ENCODE measurements at regions not wholly inside any gene's neighbourhood (a gene's known extent, or its start where the extent isn't known, plus 50 kb on each side); places are given as distances from the start of the nearest gene placed in this dataset.

GRCh38 chr7:106165337-106165736 lies 53.2 kb upstream of the SYPL1 start:
- ATAC-seq (peak in 3 of 4 donors; percentile 25 to 59 (median 53)), DNase-seq (no peak)
- Histone ChIP-seq H3K4me3 (no peak overlapping the region), H3K9me3 (peaks cover 0 to 16% (median 9%) of the 10 kb centered on the region in 12 donors), H3K4me1 (peaks cover 0 to 22% (median 4%) of the 10 kb centered on the region in 12 donors), H3K36me3 (no peaks in the 10 kb centered on the region), H3K27ac (no peak overlapping the region), H3K27me3 (no peaks in the 10 kb centered on the region)
- 49 to 69% (median 54%) methylated on average over 2 of the region's 2 CpGs for WGBS, 4 donors
- intact Hi-C loops (cut with DNase I) = loop anchor here in 5 of 10 donors (5.0 to 10.0 kb wide), 3 partner anchors 401 to 513 kb away; no protein-coding TSS in a partner anchor
- TF ChIP-seq CTCF (IDR thresholded peaks at IDR 0.05) = no peak
- no peak for TF ChIP-seq POLR2A (IDR thresholded peaks at IDR 0.05)

GRCh38 chr7:106163257-106163656 lies 51.1 kb upstream of the SYPL1 start:
- no peaks in the 10 kb centered on the region for H3K36me3 ChIP-seq
- H3K4me3 ChIP-seq = no peak overlapping the region
- TF ChIP-seq CTCF (IDR thresholded peaks at IDR 0.05) (no peak), POLR2A (IDR thresholded peaks at IDR 0.05) (no peak)
- H3K27me3 ChIP-seq = no peaks in the 10 kb centered on the region
- no peak for DNase-seq
- no peak for ATAC-seq
- H3K9me3 ChIP-seq = peaks cover 0 to 27% (median 9%) of the 10 kb centered on the region in 12 donors
- intact Hi-C loops (cut with DNase I) = loop anchor here in 4 of 10 donors (10.0 kb wide), 2 partner anchors 398 to 508 kb away; no protein-coding TSS in a partner anchor
- peaks cover 0 to 22% (median 4%) of the 10 kb centered on the region in 12 donors for H3K4me1 ChIP-seq
- no peak overlapping the region for H3K27ac ChIP-seq
